HG03558 (cell line): ENCODE measurements at regions not wholly inside any gene's neighbourhood (a gene's known extent, or its start where the extent isn't known, plus 50 kb on each side); places are given as distances from the start of the nearest gene placed in this dataset.

Experiments
- ATAC-seq: cut with Tn5 transposase; IDR thresholded peaks from one replicate; pipeline ENCODE4 v1.9.1; 2021; ENCODE audit warnings: moderate number of reproducible peaks; ENCODE audit not compliant: unreplicated experiment; ENCODE audit errors: extremely low read depth

GRCh38 chr20:57871237-57871632 lies 161.4 kb upstream of the PMEPA1 start:
- no peak for ATAC-seq

GRCh38 chr20:57870597-57871236 lies 160.9 kb upstream of the PMEPA1 start:
- no peak for ATAC-seq

- ATAC-seq = no peak
Measured at GRCh38 chr20:57869951-57870315, 160.1 kb upstream of the PMEPA1 start.

GRCh38 chr20:57869291-57869950 lies 159.6 kb upstream of the PMEPA1 start:
- ATAC-seq = no peak

GRCh38 chr20:57868310-57868709 lies 158.5 kb upstream of the PMEPA1 start:
- ATAC-seq = no peak

GRCh38 chr20:57867807-57868206 lies 158.0 kb upstream of the PMEPA1 start:
- ATAC-seq = no peak

GRCh38 chr20:57867181-57867803 lies 157.5 kb upstream of the PMEPA1 start:
- no peak for ATAC-seq

GRCh38 chr20:57866250-57867106 lies 156.7 kb upstream of the PMEPA1 start:
- ATAC-seq = no peak

GRCh38 chr20:57865266-57865665 lies 155.5 kb upstream of the PMEPA1 start:
- no peak for ATAC-seq

- ATAC-seq = no peak
Measured at GRCh38 chr20:57860576-57860975, 150.8 kb upstream of the PMEPA1 start.

GRCh38 chr20:57857969-57858368 lies 148.2 kb upstream of the PMEPA1 start:
- ATAC-seq = no peak

- ATAC-seq = no peak
Measured at GRCh38 chr20:57857118-57857517, 147.3 kb upstream of the PMEPA1 start.

GRCh38 chr20:57856658-57857057 lies 146.8 kb upstream of the PMEPA1 start:
- ATAC-seq = no peak

- no peak for ATAC-seq
Measured at GRCh38 chr20:57851796-57852195, 142.0 kb upstream of the PMEPA1 start.

GRCh38 chr20:57851025-57851682 lies 141.3 kb upstream of the PMEPA1 start:
- ATAC-seq = no peak

GRCh38 chr20:57849521-57850215 lies 139.9 kb upstream of the PMEPA1 start:
- ATAC-seq = no peak

GRCh38 chr20:57849121-57849520 lies 139.3 kb upstream of the PMEPA1 start:
- ATAC-seq = no peak

- ATAC-seq = no peak
Measured at GRCh38 chr20:57848282-57848681, 138.5 kb upstream of the PMEPA1 start.

- no peak for ATAC-seq
Measured at GRCh38 chr20:57847104-57847503, 137.3 kb upstream of the PMEPA1 start.
